ENCODE measurements at regions not wholly inside any gene's neighbourhood (a gene's known extent, or its start where the extent isn't known, plus 50 kb on each side); places are given as distances from the start of the nearest gene placed in this dataset.
"Not testable (repeated sequence)": the region's sequence is repeated elsewhere in the genome, so short reads cannot be mapped to it uniquely, and the experiment has no call there.

DNA sequence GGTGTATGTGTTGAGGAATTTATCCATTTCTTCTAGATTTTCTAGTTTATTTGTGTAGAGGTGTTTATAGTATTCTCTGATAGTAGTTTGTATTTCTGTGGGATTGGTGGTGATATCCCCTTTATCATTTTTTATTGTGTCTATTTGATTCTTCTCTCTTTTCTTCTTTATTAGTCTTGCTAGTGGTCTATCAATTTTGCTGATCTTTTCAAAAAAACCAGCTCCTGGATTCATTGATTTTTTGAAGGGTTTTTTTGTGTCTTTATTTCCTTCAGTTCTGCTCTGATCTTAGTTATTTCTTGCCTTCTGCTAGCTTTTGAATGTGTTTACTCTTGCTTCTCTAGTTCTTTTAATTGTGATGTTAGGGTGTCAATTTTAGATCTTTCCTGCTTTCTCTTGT lies 424.6 kb upstream of the PODXL start:
- TF ChIP-seq, protein P1, sequence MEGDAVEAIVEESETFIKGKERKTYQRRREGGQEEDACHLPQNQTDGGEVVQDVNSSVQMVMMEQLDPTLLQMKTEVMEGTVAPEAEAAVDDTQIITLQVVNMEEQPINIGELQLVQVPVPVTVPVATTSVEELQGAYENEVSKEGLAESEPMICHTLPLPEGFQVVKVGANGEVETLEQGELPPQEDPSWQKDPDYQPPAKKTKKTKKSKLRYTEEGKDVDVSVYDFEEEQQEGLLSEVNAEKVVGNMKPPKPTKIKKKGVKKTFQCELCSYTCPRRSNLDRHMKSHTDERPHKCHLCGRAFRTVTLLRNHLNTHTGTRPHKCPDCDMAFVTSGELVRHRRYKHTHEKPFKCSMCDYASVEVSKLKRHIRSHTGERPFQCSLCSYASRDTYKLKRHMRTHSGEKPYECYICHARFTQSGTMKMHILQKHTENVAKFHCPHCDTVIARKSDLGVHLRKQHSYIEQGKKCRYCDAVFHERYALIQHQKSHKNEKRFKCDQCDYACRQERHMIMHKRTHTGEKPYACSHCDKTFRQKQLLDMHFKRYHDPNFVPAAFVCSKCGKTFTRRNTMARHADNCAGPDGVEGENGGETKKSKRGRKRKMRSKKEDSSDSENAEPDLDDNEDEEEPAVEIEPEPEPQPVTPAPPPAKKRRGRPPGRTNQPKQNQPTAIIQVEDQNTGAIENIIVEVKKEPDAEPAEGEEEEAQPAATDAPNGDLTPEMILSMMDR (IDR thresholded peaks at IDR 0.05; ENCODE audit: low read length): not testable (repeated sequence)
- not testable (repeated sequence) for TF ChIP-seq EZH2 (IDR thresholded peaks at IDR 0.05; ENCODE audit: borderline replicate concordance, low read length)
